ENCODE measurements at regions not wholly inside any gene's neighbourhood (a gene's known extent, or its start where the extent isn't known, plus 50 kb on each side); places are given as distances from the start of the nearest gene placed in this dataset.

DNA sequence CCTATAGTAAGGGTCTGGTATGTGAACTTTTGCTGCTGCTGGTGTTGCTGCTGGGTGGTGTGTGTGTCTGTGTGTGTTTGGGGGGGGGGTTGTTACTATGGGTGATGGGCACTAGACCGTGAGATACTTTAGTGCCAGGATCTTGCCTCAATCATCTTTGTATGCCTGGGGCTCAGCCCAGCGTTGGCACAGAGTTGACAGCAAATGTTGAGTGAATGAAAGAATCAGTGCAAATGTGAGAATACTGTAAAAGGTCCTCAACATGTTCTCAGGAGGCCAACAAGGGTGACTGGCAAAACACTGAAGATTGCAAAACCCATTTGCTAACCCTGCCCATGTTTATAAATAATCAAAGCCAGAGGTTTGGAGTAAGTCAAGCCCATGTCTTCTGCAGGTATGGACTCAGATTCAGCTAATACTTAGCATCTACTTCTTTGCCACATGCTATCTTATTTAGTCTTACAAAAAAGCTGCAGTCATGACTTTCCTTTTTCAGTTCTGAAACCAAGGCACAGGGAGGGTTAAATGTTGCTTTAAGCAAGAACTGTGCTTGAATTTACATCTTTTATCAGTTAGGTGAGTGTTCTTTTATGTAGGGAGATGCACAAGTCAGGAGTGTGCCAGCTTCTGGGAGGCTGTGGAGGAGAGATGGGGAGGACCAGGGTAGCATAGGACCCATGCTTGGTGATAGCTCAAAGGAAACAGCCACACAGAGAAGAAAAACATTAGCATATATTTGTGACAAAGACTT, 125.3 kb upstream of the SPACA1 start:
- H3K4me3 ChIP-seq (ENCODE audit: low read length in 3 of 3) = no peak overlapping the region
- H3K9ac ChIP-seq (ENCODE audit: low read length in 3 of 3) = no peak overlapping the region
- no peaks in the 10 kb centered on the region for H3K36me3 ChIP-seq (ENCODE audit: control insufficient read depth in 2 of 3, insufficient read depth in 3 of 3, low read length in 3 of 3)
- no peak overlapping the region for H3K27ac ChIP-seq (ENCODE audit: low read depth in 2 of 2, low read length in 2 of 2)
- TF ChIP-seq, protein P1, sequence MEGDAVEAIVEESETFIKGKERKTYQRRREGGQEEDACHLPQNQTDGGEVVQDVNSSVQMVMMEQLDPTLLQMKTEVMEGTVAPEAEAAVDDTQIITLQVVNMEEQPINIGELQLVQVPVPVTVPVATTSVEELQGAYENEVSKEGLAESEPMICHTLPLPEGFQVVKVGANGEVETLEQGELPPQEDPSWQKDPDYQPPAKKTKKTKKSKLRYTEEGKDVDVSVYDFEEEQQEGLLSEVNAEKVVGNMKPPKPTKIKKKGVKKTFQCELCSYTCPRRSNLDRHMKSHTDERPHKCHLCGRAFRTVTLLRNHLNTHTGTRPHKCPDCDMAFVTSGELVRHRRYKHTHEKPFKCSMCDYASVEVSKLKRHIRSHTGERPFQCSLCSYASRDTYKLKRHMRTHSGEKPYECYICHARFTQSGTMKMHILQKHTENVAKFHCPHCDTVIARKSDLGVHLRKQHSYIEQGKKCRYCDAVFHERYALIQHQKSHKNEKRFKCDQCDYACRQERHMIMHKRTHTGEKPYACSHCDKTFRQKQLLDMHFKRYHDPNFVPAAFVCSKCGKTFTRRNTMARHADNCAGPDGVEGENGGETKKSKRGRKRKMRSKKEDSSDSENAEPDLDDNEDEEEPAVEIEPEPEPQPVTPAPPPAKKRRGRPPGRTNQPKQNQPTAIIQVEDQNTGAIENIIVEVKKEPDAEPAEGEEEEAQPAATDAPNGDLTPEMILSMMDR (IDR thresholded peaks at IDR 0.05; ENCODE audit: borderline replicate concordance, extremely low read depth, insufficient read depth) = no peak
- no peak for FAIRE-seq
- no peaks in the 10 kb centered on the region for H3K27me3 ChIP-seq (ENCODE audit: control insufficient read depth, insufficient read depth, low read length)
- H3K9me3 ChIP-seq (ENCODE audit: control insufficient read depth in 2 of 3, insufficient read depth in 1 of 3, low read length in 3 of 3) = no peaks in the 10 kb centered on the region
- no peak for DNase-seq
- no peaks in the 10 kb centered on the region for H3K4me1 ChIP-seq (ENCODE audit: control insufficient read depth in 2 of 3, insufficient read depth in 2 of 3, low read depth in 1 of 3, low read length in 3 of 3)
- intact Hi-C loops (cut with DNase I) = no loop called here

DNA sequence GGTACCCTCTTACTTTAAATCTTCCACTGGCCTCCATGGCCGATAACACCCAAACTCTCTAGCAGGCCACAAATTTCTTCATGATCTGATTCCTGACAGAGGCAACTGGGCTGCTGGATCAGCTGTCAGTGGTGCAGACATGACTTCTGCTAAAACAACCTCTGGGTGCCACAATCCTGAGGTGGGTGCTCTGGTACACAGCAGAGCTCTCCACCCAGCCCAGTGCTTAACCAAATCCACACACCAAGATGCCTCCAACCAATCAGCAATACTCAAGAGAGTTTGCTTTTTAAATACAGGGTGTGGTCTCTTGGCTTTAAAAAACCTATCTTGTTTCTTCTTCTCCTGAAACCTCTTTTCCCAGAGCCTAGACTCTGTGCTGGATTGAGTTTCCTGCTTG, 126.6 kb upstream of the SPACA1 start:
- FAIRE-seq = no peak

DNA sequence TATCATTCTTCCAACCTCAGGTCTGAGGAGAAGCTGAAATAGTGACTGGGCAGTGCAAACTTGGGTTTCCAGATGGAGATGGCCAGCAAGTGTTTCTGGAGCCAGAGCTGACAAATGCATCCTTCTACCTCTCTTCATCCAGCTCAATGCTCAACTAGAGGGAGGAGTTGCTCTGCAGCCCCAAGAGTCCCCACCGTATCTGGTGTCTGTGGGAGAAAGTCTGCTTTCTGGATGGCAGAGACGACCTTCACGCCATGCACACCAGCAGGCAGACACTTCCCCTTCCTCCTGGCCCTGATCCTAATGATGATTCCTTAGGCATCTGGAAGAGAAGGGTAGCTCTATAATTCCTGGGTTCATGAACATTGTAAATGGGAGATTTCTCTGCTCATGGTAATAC, 127.4 kb upstream of the SPACA1 start:
- TF ChIP-seq, protein P1 (IDR thresholded peaks at IDR 0.05; ENCODE audit: borderline replicate concordance, extremely low read depth, insufficient read depth) = no peak
- Histone ChIP-seq H3K27me3 (ENCODE audit: control insufficient read depth, insufficient read depth, low read length) (no peaks in the 10 kb centered on the region), H3K27ac (ENCODE audit: low read depth in 2 of 2, low read length in 2 of 2) (no peak overlapping the region), H3K4me3 (ENCODE audit: low read length in 3 of 3) (no peak overlapping the region), H3K9me3 (ENCODE audit: control insufficient read depth in 2 of 3, insufficient read depth in 1 of 3, low read length in 3 of 3) (no peaks in the 10 kb centered on the region), H3K9ac (ENCODE audit: low read length in 3 of 3) (no peak overlapping the region), H3K36me3 (ENCODE audit: control insufficient read depth in 2 of 3, insufficient read depth in 3 of 3, low read length in 3 of 3) (no peaks in the 10 kb centered on the region), H3K4me1 (ENCODE audit: control insufficient read depth in 2 of 3, insufficient read depth in 2 of 3, low read depth in 1 of 3, low read length in 3 of 3) (no peaks in the 10 kb centered on the region)
- DNase-seq (no peak), FAIRE-seq (no peak)
- intact Hi-C loops (cut with DNase I) = no loop called here

More for the DNA sequence above, 126.6 kb upstream of the SPACA1 start:
- H3K4me3 ChIP-seq (ENCODE audit: low read length in 3 of 3) = no peak overlapping the region
- intact Hi-C loops (cut with DNase I) = no loop called here
- H3K9ac ChIP-seq (ENCODE audit: low read length in 3 of 3) = no peak overlapping the region
- no peak overlapping the region for H3K27ac ChIP-seq (ENCODE audit: low read depth in 2 of 2, low read length in 2 of 2)
- DNase-seq = no peak
- TF ChIP-seq, protein P1 (IDR thresholded peaks at IDR 0.05; ENCODE audit: borderline replicate concordance, extremely low read depth, insufficient read depth) = no peak
- no peaks in the 10 kb centered on the region for H3K9me3 ChIP-seq (ENCODE audit: control insufficient read depth in 2 of 3, insufficient read depth in 1 of 3, low read length in 3 of 3)
- H3K27me3 ChIP-seq (ENCODE audit: control insufficient read depth, insufficient read depth, low read length) = no peaks in the 10 kb centered on the region
- H3K4me1 ChIP-seq (ENCODE audit: control insufficient read depth in 2 of 3, insufficient read depth in 2 of 3, low read depth in 1 of 3, low read length in 3 of 3) = no peaks in the 10 kb centered on the region
- no peaks in the 10 kb centered on the region for H3K36me3 ChIP-seq (ENCODE audit: control insufficient read depth in 2 of 3, insufficient read depth in 3 of 3, low read length in 3 of 3)

DNA sequence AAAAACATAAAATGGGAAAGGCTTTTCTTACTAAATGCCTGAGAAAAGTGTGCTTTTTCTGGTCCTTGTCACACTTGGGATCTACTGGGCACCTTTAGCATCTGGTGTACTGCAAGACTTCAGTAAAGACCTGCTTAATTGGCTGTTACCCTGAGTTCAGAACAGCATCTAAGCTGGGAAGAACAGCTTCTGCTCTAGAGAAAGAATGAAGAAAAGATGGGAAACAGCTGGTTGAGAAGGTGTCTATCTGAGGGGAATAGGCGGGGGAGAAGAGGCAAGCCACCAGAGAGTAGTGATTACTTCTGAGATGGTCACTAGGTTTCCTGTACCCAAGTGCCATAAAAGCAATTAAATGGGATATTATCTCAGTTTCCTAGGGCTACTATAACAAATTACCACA, 128.2 kb upstream of the SPACA1 start:
- H3K4me1 ChIP-seq (ENCODE audit: control insufficient read depth in 2 of 3, insufficient read depth in 2 of 3, low read depth in 1 of 3, low read length in 3 of 3) = no peaks in the 10 kb centered on the region
- intact Hi-C loops (cut with DNase I) = no loop called here
- no peaks in the 10 kb centered on the region for H3K36me3 ChIP-seq (ENCODE audit: control insufficient read depth in 2 of 3, insufficient read depth in 3 of 3, low read length in 3 of 3)
- no peaks in the 10 kb centered on the region for H3K27me3 ChIP-seq (ENCODE audit: control insufficient read depth, insufficient read depth, low read length)
- H3K9me3 ChIP-seq (ENCODE audit: control insufficient read depth in 2 of 3, insufficient read depth in 1 of 3, low read length in 3 of 3) = no peaks in the 10 kb centered on the region
- no peak overlapping the region for H3K9ac ChIP-seq (ENCODE audit: low read length in 3 of 3)
- FAIRE-seq (no peak), DNase-seq (no peak)
- no peak overlapping the region for H3K4me3 ChIP-seq (ENCODE audit: low read length in 3 of 3)
- no peak overlapping the region for H3K27ac ChIP-seq (ENCODE audit: low read depth in 2 of 2, low read length in 2 of 2)
- TF ChIP-seq, protein P1 (IDR thresholded peaks at IDR 0.05; ENCODE audit: borderline replicate concordance, extremely low read depth, insufficient read depth) = no peak

Measured in kidney (tissue), 13 donors.